Gastroesophageal sphincter (tissue), 4 donors: ENCODE measurements at regions not wholly inside any gene's neighbourhood (a gene's known extent, or its start where the extent isn't known, plus 50 kb on each side); places are given as distances from the start of the nearest gene placed in this dataset.
A peak's percentile ranks its signal among the peaks of the same experiment; 100 is the strongest.

Experiments used
- ATAC-seq: fragments of 150-250 bp; one replicate; pipeline ENCODE4 v1.9.1; 2016; ENCODE audit warnings: mild to moderate bottlenecking, moderate library complexity
- H3K27ac ChIP-seq, 4 donors: fragments of 200-600 bp; sonication (generic) in 3 of 4; 1 replicate in 3 of 4; 2 replicates in 1 of 4; pipeline ENCODE4 v1.5.1; 2016 to 2019
- H3K27me3 ChIP-seq: fragments of 200-600 bp; sonication (generic); one replicate; pipeline ENCODE4 v1.5.1; 2019
- H3K36me3 ChIP-seq, 2 donors: fragments of 200-600 bp; sonication (generic); one replicate each; pipeline ENCODE4 v1.5.1; 2019; ENCODE audit warnings: control low read depth in 1 of 2
- H3K4me1 ChIP-seq, 3 donors: fragments of 200-600 bp; sonication (generic); 1 replicate in 2 of 3; 2 replicates in 1 of 3; pipeline ENCODE4 v1.5.1; 2016 to 2019; ENCODE audit warnings: control low read depth in 2 of 3
- H3K4me3 ChIP-seq, 2 donors: fragments of 200-600 bp; sonication (generic); one replicate each; pipeline ENCODE4 v1.5.1; 2019; ENCODE audit warnings: mild to moderate bottlenecking in 1 of 2, moderate library complexity in 1 of 2
- H3K9me3 ChIP-seq, 3 donors: fragments of 200-600 bp; sonication (generic); one replicate each; pipeline ENCODE4 v1.5.1; 2017 to 2019; ENCODE audit warnings: control low read depth in 2 of 3
- CTCF ChIP-seq, 4 experiments: fragments of 200-600 bp in 2 of 4; fragments of 450-650 bp in 2 of 4; sonication (generic) in 1 of 4; IDR thresholded peaks; one replicate each; pipeline ENCODE4 v1.5.1; 2017 to 2019; ENCODE audit warnings: antibody characterized with exemption in 4 of 4, mild to moderate bottlenecking in 2 of 4, moderate library complexity in 2 of 4
- EP300 ChIP-seq: sonication (generic); formaldehyde crosslinking; IDR thresholded peaks from one replicate; pipeline ENCODE4 v1.6.1; 2017; ENCODE audit warnings: antibody characterized with exemption, mild to moderate bottlenecking
- POLR2A ChIP-seq, 2 donors: fragments of 450-650 bp; IDR thresholded peaks; one replicate each; pipeline ENCODE4 v1.6.1; 2017; ENCODE audit warnings: antibody characterized with exemption in 2 of 2, mild to moderate bottlenecking in 2 of 2, moderate library complexity in 1 of 2
- POLR2AphosphoS5 ChIP-seq: sonication (generic); formaldehyde crosslinking; IDR thresholded peaks from one replicate; pipeline ENCODE4 v1.6.1; 2017; ENCODE audit warnings: antibody characterized with exemption
- whole genome bisulfite sequencing, 2 donors: methylation state at CpG; one replicate each; pipeline ENCODE4 v1.1.5; 2018; ENCODE audit warnings: low coverage in 1 of 2; 5-methylcytosine and 5-hydroxymethylcytosine counted together

- Histone ChIP-seq H3K9me3 (no peaks in the 10 kb centered on the region), H3K4me1 (no peaks in the 10 kb centered on the region), H3K36me3 (no peaks in the 10 kb centered on the region), H3K27me3 (no peaks in the 10 kb centered on the region), H3K4me3 (no peak overlapping the region), H3K27ac (no peak overlapping the region)
- no peak for ATAC-seq
- TF ChIP-seq POLR2A (IDR thresholded peaks at IDR 0.05) (no peak), EP300 (no peak), CTCF (IDR thresholded peaks at IDR 0.05) (no peak), POLR2AphosphoS5 (no peak)
These were observed 175.0 kb downstream of the GOLIM4 start for GRCh38 chr3:167920747-167921146.

GRCh38 chr3:167919590-167919989 lies 176.1 kb downstream of the GOLIM4 start:
- ATAC-seq = no peak
- no peak overlapping the region for H3K27ac ChIP-seq

DNA sequence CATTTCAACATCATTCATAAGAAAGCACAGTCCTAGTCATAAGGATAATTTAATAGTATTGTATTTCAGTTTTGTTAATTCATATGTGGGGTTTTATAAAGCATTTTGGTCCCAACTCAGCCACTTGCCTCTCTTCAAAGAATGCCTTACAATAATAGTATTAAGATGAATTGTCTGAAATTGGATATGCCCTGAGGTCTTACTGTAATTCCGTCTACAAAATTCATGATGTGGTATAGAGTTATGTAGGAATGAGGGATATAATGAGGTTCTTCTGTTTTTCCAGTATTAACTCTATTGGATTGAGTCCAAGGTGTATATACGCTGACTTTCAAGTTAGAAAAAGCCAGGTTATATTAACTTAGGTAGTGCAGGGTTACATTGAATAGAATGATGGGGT lies 177.0 kb downstream of the GOLIM4 start:
- TF ChIP-seq CTCF (IDR thresholded peaks at IDR 0.05) (no peak), POLR2A (IDR thresholded peaks at IDR 0.05) (no peak), POLR2AphosphoS5 (no peak), EP300 (no peak)

More at GRCh38 chr3:167919590-167919989, 176.1 kb downstream of the GOLIM4 start:
- H3K4me1 ChIP-seq = no peaks in the 10 kb centered on the region
- no peak overlapping the region for H3K4me3 ChIP-seq
- H3K27me3 ChIP-seq = no peaks in the 10 kb centered on the region
- H3K9me3 ChIP-seq = no peaks in the 10 kb centered on the region
- no peaks in the 10 kb centered on the region for H3K36me3 ChIP-seq
- TF ChIP-seq POLR2A (IDR thresholded peaks at IDR 0.05) (no peak), POLR2AphosphoS5 (no peak), CTCF (IDR thresholded peaks at IDR 0.05) (no peak), EP300 (no peak)
- WGBS, 2 donors = 89 to 100% methylated on average over 1 of the region's 1 CpG

DNA sequence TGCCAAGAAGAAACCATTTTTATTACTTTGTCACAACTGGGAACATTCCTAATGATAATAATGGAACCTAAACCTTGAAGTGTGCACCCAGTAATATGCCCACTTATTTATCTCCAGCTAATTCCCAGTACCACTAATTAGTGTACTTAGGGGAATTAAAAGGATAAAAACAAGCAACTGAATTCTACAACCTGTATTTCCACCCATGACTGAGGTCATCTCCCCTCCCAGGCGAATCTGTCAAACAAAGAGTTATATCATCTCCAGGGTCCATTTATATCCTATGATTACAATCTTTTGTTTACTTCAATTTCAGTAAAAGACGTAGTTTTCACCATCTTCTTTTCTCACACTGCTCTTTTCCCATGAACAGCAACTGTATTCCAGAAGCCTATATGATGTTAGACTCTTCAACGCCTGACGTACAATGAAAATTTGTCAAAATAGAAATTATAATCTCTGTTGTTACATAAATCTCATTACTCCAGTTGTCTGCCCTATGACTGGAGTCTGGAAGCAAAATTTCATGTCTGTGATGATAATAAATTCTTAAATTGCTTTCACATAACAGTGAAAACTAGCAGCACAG lies 177.6 kb downstream of the GOLIM4 start:
- H3K9me3 ChIP-seq = no peaks in the 10 kb centered on the region
- 65 to 71% methylated on average over 4 of the region's 4 CpGs for WGBS, 2 donors
- no peaks in the 10 kb centered on the region for H3K4me1 ChIP-seq
- H3K36me3 ChIP-seq = no peaks in the 10 kb centered on the region
- ATAC-seq = no peak
- no peak overlapping the region for H3K27ac ChIP-seq
- H3K27me3 ChIP-seq = no peaks in the 10 kb centered on the region
- H3K4me3 ChIP-seq = no peak overlapping the region
- TF ChIP-seq CTCF (IDR thresholded peaks at IDR 0.05) = no peak
- TF ChIP-seq POLR2AphosphoS5 = no peak
- TF ChIP-seq POLR2A (IDR thresholded peaks at IDR 0.05) = no peak
- TF ChIP-seq EP300 = no peak

More for the DNA sequence above, 177.0 kb downstream of the GOLIM4 start:
- H3K27ac ChIP-seq = no peak overlapping the region
- H3K9me3 ChIP-seq = no peaks in the 10 kb centered on the region
- no peak for ATAC-seq
- no peaks in the 10 kb centered on the region for H3K4me1 ChIP-seq
- no peak overlapping the region for H3K4me3 ChIP-seq
- H3K36me3 ChIP-seq = no peaks in the 10 kb centered on the region
- 75 to 90% methylated on average over 2 of the region's 2 CpGs for WGBS, 2 donors
- H3K27me3 ChIP-seq = no peaks in the 10 kb centered on the region

DNA sequence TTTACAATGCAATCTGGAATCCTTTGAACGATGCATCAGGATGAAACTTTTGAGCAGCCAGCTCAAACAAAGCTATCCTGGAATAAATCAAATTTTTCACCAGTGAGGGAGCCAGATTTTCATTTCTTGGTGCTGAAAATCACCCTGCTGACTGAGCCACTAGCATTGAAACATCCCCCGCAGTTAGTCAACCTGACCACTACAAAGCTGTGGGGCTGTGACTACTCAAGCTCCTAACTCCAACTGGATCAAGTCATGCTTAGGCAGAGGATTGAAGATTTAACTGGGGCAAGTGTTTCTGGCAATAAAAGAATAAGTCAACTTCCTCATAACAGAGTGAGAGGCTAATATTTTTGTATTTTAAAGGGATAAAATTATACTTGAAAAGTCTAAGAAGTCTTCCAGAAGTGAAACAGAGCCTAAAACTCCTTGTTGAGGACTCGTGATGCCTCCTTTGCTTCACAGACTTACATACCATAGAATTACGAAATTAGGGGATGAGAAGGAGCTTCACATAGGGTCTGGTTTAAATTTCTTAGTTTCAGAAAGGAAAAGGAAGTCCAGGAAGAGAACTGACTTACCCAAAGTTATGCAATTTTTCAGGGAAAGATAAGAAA lies 177.8 kb downstream of the SERPINI1 start:
- H3K36me3 ChIP-seq = no peaks in the 10 kb centered on the region
- ATAC-seq = peak; percentile 51
- no peaks in the 10 kb centered on the region for H3K4me1 ChIP-seq
- 47% methylated on average over 2 to 4 of the region's 4 CpGs for WGBS, 2 donors
- H3K27ac ChIP-seq = no peak overlapping the region
- no peak overlapping the region for H3K4me3 ChIP-seq
- H3K27me3 ChIP-seq = no peaks in the 10 kb centered on the region
- TF ChIP-seq CTCF (IDR thresholded peaks at IDR 0.05) = no peak
- H3K9me3 ChIP-seq = no peaks in the 10 kb centered on the region
